Nucleus accumbens (tissue), 56 donors: ENCODE measurements at regions not wholly inside any gene's neighbourhood (a gene's known extent, or its start where the extent isn't known, plus 50 kb on each side); places are given as distances from the start of the nearest gene placed in this dataset.

ENCODE experiments used
- DNase-seq, 56 donors: peaks; one replicate each; lab custom pipeline; 2025; lab: John Stamatoyannopoulos, UW

DNA sequence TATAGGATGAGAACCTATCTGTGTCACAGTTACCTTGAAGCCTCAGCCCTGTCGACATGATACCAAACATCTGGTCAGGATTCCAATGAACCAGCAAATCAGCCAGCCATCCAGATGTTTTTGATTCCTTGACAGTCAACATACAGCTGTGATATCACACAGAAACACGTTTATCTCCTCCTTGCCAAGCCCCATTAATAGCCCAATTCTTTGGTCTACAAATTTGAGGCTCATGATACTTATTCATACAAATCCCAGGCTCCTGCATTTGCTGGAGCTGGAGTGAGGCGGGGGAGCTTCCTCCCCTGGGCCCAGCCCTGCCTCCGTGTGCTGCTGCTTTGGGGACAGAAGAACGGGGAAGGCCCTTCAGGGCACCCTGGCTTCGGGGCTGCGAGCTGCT, 611.6 kb upstream of the SALL3 start:
- DNase-seq, result no peak

DNA sequence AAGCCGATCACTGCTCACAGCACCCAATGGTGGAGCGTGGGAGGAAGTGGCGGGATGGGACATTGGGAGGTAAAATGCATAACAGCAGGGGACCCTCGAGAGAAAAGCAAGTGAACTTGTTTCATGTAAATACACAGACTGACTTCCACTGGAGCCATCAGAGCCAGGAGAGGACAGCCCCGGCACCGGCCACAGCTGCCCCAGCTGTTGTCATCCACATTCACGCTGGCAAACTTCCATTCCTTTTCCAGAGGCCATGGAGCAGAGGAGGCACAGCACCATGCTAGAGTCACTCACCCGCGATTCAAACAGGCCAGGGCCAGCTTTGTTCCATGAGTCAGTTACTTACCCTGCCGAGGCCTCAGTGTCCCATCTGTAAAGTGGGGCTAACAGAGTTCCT, 610.9 kb upstream of the SALL3 start:
- DNase-seq, result no peak

DNA sequence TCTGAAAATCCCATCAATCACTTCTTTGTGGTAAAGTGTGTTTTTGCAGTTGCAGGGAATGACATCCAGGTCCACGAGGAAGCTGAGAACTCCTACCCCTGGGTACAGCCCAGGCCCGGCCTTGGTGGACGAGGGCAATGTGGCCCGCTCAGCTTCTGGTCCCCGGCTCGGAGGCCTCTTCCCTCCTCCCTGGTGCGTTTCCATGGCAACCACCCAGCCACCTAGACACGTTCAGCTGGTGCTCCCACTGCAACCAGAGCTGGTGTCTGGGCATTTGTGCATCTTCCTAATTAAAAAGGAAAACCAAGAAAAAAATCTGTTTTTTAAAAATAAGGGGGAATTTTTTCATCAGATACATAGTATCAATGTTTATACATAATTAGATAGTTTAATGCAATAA, 603.6 kb upstream of the SALL3 start:
- DNase-seq, result peak in 1 of 56 donors; percentile 15

DNA sequence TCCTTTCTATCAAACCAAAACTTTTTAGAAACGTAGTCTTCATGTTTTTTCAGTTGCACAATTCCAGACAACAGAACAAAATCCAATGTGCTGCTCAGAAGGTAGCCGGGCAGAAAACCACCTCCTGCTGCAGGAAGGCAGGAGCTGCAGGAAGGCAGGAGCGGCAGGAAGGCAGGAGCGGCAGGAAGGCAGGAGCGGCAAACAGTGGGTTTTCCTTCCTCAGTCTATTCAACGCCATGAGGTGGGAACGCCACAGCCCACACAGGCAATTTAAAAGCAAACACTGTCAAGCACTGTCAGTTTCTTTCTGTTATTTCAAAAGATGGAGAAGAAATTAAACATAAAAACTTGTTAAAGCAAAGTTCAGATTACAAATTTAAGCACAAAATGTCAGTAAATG, 601.2 kb upstream of the SALL3 start:
- DNase-seq, result peak in 19 of 56 donors; percentile 6 to 70 (median 31)

DNA sequence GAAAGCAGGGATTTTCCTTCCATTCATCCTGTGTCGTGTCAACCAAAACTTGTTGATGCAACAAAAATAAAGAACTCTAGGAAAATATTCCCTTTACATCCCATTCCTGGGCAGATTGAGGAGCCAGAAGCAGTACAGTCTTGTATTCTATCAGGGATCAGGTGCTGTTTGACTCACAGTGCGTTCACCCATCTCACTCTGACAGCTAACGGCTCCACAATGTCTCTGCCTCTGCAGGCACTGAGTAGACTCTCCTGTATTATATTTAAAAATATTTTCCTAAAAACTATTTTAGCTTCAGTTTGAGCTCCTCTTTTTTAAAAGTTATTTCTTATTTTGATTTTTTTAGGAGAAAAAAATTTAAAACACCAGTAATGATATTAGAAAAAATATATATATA, 600.6 kb upstream of the SALL3 start:
- DNase-seq, result peak in 16 of 56 donors; percentile 7 to 63 (median 34)

DNA sequence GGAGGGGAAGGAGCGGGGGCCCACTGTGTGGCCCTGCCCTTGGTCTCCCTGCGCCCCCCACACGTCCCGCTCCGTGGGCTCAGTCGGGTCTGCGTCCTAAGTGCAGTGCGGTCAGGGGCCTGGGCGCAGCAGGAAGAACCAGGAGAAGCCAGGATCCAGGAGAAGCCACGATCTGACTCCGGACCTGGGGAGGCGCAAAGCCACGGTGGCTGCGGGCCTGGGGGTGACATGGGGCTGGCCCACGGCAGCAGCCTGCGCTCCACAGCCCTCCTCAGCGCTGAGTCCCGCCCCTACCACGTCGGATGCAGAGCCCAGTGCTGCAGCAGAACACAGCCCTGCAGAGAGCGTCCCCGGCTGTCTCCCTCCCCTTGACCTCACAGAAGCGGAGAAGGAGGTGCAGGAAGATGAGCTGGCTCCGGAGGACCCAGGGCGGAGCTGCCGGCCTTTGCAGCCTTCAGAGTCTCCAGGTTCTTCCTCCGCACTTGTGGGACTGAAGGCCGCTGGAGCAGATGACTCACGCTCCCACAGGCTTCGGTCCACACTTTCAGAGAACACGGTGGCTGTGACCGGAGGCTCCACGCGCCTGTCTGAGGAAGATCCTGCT, 589.2 kb upstream of the SALL3 start:
- no peak for DNase-seq

DNA sequence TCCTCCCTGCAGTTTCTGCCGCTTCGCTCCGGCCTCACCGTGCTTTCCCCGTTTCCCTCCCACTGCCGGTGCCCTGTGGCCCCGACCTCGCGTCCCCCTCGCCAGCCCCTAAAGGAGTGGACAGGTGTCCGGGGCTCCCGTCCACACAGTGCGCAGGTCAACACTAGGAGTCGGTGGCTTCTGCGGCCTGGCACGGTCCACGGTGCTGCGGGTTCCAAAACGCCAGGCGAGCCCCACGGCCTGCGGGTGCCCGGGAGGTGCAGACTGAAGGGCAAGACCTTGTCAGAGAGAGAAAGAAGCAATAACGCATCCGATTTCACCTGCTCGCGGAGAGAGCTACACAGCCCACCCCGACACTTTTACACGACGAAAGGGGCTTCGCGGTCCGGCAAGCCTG, 588.7 kb upstream of the SALL3 start:
- DNase-seq, result no peak

DNA sequence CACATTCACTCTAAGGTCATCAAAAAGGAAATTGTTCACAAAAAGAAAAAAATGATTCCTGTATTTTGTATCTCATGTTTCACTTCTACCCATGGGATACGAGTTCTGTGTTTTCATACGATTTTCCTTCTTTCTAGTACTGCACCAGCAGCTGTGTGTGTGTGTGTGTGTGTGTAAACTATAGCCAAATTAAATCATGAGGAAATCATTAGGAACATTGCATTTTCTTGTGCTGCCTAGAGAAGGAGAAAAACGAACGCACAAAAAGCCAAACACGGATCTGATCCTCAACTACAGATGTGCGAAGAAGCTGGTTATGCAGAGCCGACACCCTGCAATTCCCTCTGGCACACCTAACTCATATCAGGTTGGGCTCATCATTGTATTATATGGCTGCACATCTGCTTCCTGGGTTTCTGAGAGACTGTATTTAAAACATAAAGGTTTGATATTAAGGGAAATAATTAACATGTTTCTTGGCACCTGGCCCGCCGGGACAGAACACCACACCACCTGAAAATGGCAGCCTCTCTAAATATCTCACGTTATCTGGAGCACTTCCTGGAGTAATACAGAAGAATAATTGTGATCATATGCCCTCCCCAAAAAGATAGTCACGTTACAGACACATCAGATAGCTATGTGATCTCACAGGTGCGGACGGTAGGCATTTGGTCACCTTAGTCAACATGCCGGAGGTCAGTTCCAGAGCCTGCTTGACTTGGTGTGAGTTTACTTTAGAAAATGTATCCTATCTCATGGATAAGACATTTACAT, 586.3 kb upstream of the SALL3 start:
- DNase-seq, result no peak

DNA sequence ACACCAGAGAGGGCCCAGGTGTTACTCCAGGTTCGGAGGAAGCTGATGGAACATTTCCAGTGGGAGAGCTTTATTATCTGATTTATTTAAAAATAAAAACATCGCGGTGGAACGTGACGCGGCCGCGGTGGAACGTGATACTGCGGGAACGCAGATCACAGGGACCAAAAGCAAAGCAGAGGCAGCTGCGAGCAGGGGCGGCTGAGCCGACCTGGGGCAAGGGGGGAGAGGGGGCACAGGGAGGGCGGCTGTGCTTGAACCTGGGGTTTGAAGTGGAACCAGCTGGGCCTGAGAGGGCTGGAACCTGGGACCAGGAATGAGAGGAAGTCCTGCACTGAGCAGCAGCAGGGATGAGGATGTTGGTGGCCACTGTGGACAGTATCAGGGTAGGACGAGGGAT, 583.5 kb upstream of the SALL3 start:
- no peak for DNase-seq

DNA sequence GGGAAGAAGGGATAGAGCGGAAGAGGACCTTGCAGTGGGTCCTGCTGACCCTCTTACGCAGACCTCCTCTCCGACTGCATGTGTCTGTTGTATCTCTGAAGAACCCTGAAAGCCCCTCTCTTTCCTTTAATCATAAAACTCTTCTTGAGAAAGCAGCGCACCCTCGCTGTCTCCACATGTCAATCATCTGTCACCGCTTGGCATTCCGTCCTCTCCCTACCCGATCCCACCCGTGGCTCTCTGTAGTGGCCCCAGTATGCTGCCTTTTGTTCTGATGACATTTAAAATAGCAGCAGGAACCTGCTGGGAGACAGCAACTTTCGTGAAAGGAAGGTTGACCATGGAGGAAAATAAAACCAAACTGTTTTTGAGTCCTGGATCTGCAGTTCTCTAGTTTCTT, 582.9 kb upstream of the SALL3 start:
- DNase-seq, result no peak

DNA sequence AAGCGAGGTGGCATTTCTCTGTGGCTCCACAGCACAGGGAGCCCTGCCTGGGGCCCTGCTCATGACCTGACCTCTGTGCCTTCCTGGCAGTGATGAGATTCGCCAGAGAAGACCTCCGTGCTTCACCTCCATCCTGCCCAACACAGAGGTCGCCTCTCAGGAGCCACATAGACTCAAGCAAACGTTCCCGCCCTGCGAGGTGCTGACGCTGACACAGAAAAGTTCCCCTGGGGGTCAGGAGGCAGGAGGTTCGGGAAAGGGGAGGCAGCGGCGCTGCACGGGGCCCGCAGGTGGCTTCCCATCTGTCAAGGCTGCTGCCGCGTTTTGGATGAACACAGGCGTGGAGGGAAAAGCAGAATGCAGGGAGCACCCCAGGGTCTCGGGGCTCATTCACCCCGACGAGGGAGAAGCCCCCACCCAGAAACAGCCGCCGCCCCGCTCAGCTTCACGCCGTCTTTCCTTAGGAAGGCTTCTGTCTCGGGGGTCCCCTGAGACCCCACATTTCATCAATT, 579.6 kb upstream of the SALL3 start:
- DNase-seq, result no peak

DNA sequence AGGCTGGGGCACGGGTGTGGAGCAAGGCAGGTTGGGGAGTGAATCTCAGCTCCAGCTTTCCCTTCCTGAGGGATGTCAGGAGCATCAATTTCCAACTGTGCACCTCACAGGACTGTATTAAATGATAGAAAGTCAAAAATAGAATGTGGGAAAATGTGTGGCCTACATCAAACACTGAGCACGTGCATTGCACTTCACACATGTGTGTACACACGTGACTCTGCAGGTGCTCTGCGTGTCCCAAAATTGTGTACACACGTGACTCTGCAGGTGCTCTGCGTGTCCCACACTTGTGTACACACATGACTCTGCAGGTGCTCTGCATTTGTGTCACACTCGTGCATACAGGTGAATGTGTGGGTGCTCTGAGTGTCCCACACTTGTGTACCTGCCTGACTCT, 577.2 kb upstream of the SALL3 start:
- no peak for DNase-seq

DNA sequence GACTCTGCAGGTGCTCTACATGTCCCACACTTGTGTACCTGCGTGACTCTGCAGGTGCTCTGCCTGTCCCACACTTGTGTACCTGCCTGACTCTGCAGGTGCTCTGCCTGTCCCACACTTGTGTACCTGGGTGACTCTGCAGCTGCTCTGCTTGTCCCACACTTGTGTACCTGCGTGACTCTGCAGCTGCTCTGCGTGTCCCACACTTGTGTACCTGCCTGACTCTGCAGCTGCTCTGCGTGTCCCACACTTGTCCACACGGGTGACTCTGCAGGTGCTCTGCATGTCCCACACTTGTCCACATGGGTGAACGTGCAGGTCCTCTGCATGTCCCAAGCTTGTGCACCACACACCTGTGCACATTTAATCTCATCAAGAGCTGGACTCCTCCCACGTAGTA, 576.7 kb upstream of the SALL3 start:
- DNase-seq, result no peak

DNA sequence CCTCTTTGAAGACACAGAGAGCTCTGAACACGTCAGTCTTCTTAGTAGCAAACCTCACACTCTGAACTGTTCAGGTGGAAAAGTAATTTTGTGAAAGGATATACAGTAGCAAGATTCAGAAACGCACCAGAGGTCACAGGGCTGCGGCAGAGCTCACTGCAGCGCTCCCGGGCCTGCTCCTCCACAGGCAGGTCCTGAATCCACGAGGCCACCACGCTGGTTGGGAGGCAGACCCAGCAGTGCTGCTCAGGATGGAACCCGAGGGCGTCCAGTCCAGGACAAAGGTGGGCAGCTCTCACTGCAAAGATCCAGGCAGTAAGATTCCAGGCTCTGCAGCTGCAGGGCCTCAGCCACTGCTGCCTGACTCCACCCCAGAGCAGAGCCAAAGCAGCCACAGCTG, 576.2 kb upstream of the SALL3 start:
- DNase-seq, result no peak

DNA sequence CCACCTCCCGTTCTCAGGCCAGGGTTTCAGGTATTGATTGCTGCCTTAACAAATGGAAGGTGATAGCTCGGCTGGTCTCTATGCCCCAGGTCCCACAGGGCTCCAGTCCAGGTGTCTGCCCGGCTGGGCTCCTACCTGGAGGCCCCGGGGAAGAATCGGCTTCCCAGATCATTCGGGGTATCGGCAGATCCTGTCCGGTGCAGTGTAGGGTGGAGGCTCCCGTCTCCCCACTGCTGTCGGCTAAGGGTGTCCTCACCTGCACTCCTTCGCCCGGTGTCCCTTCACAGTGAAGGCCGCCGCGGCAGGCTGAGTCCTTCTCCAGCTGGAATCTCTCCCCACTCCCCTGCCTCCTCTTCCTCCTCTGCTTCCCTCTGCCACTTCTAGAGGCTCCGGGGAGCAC, 573.9 kb upstream of the SALL3 start:
- no peak for DNase-seq

DNA sequence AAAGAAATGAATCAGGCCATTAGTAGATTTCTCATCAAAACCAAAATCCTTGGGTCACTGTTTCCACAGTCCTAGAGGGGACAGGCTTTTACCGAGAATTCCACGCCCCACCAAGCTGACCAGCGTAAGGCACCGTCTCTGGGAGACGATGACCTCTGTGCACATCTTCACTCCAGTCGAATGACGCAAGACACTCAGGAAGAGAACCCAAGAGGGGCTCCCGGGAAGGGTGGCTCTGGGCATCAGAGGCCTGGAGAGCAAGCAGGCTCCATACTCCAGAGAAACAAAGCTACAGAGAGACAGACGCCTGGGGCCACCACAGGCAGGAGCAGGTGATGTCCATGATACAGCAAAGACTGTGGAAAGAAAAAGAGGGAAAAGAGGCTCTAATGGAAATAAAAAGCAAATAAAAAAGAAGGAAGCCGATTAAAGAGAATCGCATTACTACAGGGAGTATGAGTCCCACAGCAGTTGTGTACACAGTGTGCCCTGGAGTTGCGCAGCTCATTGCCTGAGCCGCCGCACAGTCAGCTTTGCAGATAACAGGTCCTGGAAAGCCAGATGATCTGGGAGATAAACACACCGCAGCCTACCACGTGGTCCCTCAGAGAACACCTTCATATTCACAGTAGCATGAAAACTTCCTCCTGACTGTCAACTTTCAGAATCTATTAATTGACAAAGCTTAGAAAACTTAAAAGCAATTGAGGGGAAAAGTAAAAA, 572.7 kb upstream of the SALL3 start:
- no peak for DNase-seq

DNA sequence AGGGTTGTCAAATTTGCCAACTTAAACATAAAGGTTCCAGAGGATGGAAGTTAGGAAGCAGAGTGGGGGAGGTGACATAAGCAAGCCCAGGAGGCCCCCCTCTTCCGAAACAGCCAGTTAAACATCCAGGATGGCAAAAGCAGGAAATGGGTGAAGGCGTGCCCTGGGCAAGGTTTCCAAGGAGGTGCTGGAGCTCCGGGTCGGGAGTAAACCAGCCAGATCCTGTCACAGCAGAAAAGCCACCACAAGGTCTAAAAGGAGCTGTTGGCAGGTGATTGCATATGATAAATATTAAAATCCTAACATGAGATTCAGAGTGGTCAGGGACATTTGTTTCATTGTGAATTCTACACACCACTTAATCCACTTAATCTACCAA, 572.2 kb upstream of the SALL3 start:
- no peak for DNase-seq

DNA sequence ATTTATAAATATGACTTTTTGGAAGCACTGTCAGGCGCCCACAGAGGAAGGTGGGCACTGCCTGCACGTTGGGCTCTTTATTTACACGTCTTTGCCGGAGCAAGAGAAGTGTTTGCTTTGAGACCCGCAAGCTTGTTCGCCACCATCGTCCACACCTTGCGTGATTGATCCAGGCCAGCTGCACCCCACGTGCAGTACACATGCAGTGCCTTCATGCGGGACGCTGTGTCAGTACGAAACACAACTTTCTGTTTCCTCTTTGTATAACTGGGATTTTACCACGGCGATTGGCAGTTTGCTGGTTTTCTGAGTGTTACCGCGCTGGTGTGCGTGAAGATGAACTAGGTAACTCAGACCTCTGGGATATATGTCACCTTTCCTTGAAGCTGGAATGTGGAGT, 571.0 kb upstream of the SALL3 start:
- DNase-seq, result no peak

DNA sequence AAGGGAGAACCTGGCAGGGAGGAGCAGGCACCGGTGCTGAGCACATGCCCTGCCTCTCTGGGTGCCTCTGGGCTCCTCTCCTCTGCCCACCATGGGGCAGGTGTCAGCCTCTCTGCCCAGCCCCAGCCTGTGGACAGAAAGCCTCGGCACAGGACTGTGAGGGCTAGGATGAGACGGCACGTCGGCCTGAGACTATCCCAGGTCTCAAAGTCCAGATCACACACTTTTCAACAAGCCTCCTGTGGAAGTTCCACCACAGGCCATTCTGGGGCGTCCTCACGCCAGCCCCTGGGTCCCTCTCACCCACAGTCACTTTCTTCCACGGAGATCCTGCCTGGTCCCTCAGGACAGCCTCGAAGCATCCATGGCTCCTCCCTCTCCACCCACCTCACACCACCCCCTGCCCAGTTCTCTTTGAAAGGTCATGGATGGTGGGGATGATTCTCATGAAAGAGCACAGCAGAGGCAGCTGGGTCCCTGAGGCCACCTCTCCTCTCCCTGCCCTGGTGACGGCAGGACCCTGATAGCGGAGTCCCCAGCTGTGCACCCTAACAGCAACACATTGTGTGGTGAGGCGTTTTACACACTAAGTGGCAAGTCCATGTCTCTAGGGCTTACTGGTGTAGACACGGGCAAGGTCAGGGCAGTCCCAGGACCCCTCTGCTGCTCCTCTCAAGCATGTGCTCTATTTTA, 569.4 kb upstream of the SALL3 start:
- DNase-seq, result no peak

DNA sequence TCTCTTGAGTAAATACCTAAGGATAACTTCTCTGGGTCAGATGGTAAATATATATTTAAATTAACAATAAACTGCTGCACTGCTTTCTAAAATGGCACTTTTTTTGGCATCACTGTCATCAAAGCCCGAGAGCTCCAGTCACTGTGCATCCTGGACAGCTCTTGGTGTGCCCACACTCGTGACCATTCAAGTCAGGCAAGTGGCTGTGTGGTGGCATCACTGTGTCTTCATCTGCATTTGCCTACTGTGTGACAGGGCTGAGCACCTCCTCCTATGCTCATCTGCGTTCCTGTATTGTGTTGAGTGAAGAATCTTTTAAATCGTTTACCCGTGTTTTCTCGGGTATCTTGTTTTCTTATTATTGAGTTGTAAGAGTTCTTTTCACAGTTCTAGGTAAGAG, 568.1 kb upstream of the SALL3 start:
- DNase-seq, result no peak

DNA sequence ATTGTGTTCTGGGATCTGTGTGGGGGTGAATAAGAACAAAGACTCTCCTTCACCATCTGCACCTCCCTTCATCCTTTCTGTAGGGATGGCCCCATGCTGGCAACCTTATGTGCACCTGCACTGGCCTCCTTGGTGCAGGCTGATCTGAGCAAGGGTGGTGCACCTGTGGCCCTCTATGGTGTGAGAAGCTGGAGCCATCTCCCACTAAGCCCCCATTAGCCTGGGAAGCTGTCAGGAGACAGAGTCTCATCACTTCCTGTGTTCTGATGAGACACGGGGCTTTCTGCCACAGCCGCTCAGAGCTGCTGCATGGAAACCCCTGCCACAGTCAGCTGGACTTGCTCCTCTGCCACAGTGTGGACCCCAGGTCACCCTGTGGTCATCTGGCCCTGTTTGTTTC, 565.3 kb upstream of the SALL3 start:
- no peak for DNase-seq
